GM12875 (cell line): ENCODE measurements at regions not wholly inside any gene's neighbourhood (a gene's known extent, or its start where the extent isn't known, plus 50 kb on each side); places are given as distances from the start of the nearest gene placed in this dataset.

ENCODE experiments used
- H3K4me3 ChIP-seq: one replicate; pipeline ENCODE4 v1.5.1; 2011; ENCODE audit warnings: low read depth, low read length, control low read depth
- CTCF ChIP-seq: IDR thresholded peaks from 2 replicates; pipeline ENCODE4 v1.5.1; 2011; ENCODE audit warnings: low read depth, mild to moderate bottlenecking, control low read depth, inconsistent platforms, low read length, moderate library complexity, borderline replicate concordance; ENCODE audit not compliant: insufficient read depth

- no peak for TF ChIP-seq CTCF
- H3K4me3 ChIP-seq: no peak overlapping the region
Observed at GRCh38 chr5:143551820-143552251, 148.3 kb upstream of the NR3C1 start.

GRCh38 chr5:143550986-143551630 is 147.6 kb upstream of the NR3C1 start:
- no peak overlapping the region for H3K4me3 ChIP-seq
- TF ChIP-seq CTCF: no peak

- no peak for TF ChIP-seq CTCF
- H3K4me3 ChIP-seq: no peak overlapping the region
Observed at GRCh38 chr5:143547342-143547741, 143.9 kb upstream of the NR3C1 start.

GRCh38 chr5:143546394-143546793 is 142.9 kb upstream of the NR3C1 start:
- no peak overlapping the region for H3K4me3 ChIP-seq
- no peak for TF ChIP-seq CTCF

- H3K4me3 ChIP-seq: no peak overlapping the region
- TF ChIP-seq CTCF: no peak
Observed at GRCh38 chr5:143544606-143545005, 141.1 kb upstream of the NR3C1 start.

- no peak for TF ChIP-seq CTCF
- H3K4me3 ChIP-seq: no peak overlapping the region
Observed at GRCh38 chr5:143543358-143544255, 140.1 kb upstream of the NR3C1 start.

- TF ChIP-seq CTCF: no peak
- H3K4me3 ChIP-seq: no peak overlapping the region
Observed at GRCh38 chr5:143542798-143543144, 139.3 kb upstream of the NR3C1 start.
